HepG2 (cell line): ENCODE measurements at regions not wholly inside any gene's neighbourhood (a gene's known extent, or its start where the extent isn't known, plus 50 kb on each side); places are given as distances from the start of the nearest gene placed in this dataset.

Experiments used
- ATF7 ChIP-seq, 2 experiments: fragments of 450-650 bp in 1 of 2; sonication (generic) in 1 of 2; formaldehyde crosslinking in 1 of 2; IDR thresholded peaks; 2 replicates each; pipeline versions ENCODE4 v1.4.0 to v1.6.1; 2016 to 2020; ENCODE audit warnings: antibody characterized with exemption in 1 of 2, mild to moderate bottlenecking in 1 of 2, missing genetic modification reagents in 1 of 2
- CTCF ChIP-seq: sonication (generic); formaldehyde crosslinking; IDR thresholded peaks from 2 replicates; pipeline ENCODE4 v1.5.0; 2020; ENCODE audit warnings: mild to moderate bottlenecking, missing genetic modification reagents, moderate library complexity
- EP300 ChIP-seq, 3 experiments: sonication (generic) in 1 of 3; formaldehyde crosslinking in 1 of 3; IDR thresholded peaks; 2 replicates each; pipeline versions ENCODE4 v1.5.1 to v1.6.1; 2011 to 2020; ENCODE audit warnings: low read depth in 2 of 3, low read length in 2 of 3, borderline replicate concordance in 1 of 3, improper control_type of control experiment in 1 of 3, mild to moderate bottlenecking in 1 of 3, missing genetic modification reagents in 1 of 3, moderate library complexity in 1 of 3
- MEIS1 ChIP-seq: sonication (generic); formaldehyde crosslinking; IDR thresholded peaks from 2 replicates; pipeline ENCODE4 v1.9.0; 2021; ENCODE audit warnings: mild to moderate bottlenecking, missing genetic modification reagents, moderate library complexity, borderline replicate concordance
- REPIN1 ChIP-seq: sonication (generic); formaldehyde crosslinking; IDR thresholded peaks from 2 replicates; pipeline ENCODE4 v1.8.0; 2022; ENCODE audit warnings: missing genetic modification reagents, low read depth, mild to moderate bottlenecking, borderline replicate concordance
- TIGD3 ChIP-seq: sonication (generic); formaldehyde crosslinking; IDR thresholded peaks from 2 replicates; pipeline ENCODE4 v1.5.1; 2020; ENCODE audit warnings: mild to moderate bottlenecking, missing genetic modification reagents, borderline replicate concordance
- ZBTB40 ChIP-seq, 2 experiments: fragments of 450-650 bp in 1 of 2; sonication (generic) in 1 of 2; formaldehyde crosslinking in 1 of 2; IDR thresholded peaks; 2 replicates each; pipeline versions ENCODE4 v1.6.1 to v1.8.0; 2016 to 2022; ENCODE audit warnings: antibody characterized with exemption in 1 of 2, mild to moderate bottlenecking in 1 of 2, missing genetic modification reagents in 1 of 2
- ZFP36 ChIP-seq: fragments of 150-350 bp; IDR thresholded peaks from 2 replicates; pipeline ENCODE4 v1.6.1; 2018; ENCODE audit warnings: borderline replicate concordance, low read length, low read depth; ENCODE audit not compliant: partially characterized antibody
- ZNF282 ChIP-seq: fragments of 450-650 bp; IDR thresholded peaks from 2 replicates; pipeline ENCODE4 v1.6.1; 2018; ENCODE audit not compliant: partially characterized antibody
- ZNF639 ChIP-seq: conservative IDR thresholded peaks from 2 replicates; pipeline ENCODE4 v1.6.1; 2018; ENCODE audit warnings: missing genetic modification reagents
- ZNF747 ChIP-seq: sonication (generic); formaldehyde crosslinking; IDR thresholded peaks from 2 replicates; pipeline ENCODE4 v1.8.1; 2023; ENCODE audit warnings: missing genetic modification reagents, mild to moderate bottlenecking, borderline replicate concordance
- ZNF781 ChIP-seq: sonication (generic); formaldehyde crosslinking; IDR thresholded peaks from 2 replicates; pipeline ENCODE4 v1.5.1; 2020; ENCODE audit warnings: borderline replicate concordance, mild to moderate bottlenecking, missing genetic modification reagents; ENCODE audit errors: not compliant biosample characterization

GRCh38 chr20:51230727-51231126 is 207.8 kb upstream of the KCNG1 start:
- TF ChIP-seq ZFP36 (no peak), ZNF639 (no peak), REPIN1 (no peak), TIGD3 (CRISPR knock-in tag) (no peak), ZNF747 (CRISPR knock-in tag) (no peak), ZNF781 (CRISPR knock-in tag) (no peak), EP300 (IDR thresholded peaks at IDR 0.05; ENCODE audit: low read depth in 2 of 2, low read length in 2 of 2) (no peak), EP300 (CRISPR knock-in tag; IDR thresholded peaks at IDR 0.05; ENCODE audit: borderline replicate concordance) (no peak), ZBTB40 (IDR thresholded peaks at IDR 0.05) (no peak), ZBTB40 (CRISPR knock-in tag; IDR thresholded peaks at IDR 0.05) (no peak), ATF7 (IDR thresholded peaks at IDR 0.05) (no peak), ATF7 (CRISPR knock-in tag; IDR thresholded peaks at IDR 0.05) (no peak), ZNF282 (no peak), CTCF (CRISPR knock-in tag) (no peak), MEIS1 (no peak)
